K562 (cell line): ENCODE measurements at regions not wholly inside any gene's neighbourhood (a gene's known extent, or its start where the extent isn't known, plus 50 kb on each side); places are given as distances from the start of the nearest gene placed in this dataset.

Source experiments
- ATAC-seq: fragments of 200-7000 bp; cut with Tn5 transposase; 3 replicates; pipeline ENCODE4 v1.9.1; 2020; ENCODE audit warnings: moderate library complexity
- BruUV-seq: library from RNA; stranded (reverse); fragments of 400-500 nt; replicated peaks from 2 replicates; lab custom pipeline; 2021; lab: Mats Ljungman, UMichigan
- CTCF ChIA-PET: fragments of 300-600 bp; formaldehyde crosslinking; extraction: SDS; loops from one replicate; lab custom pipeline; 2021; ENCODE audit warnings: low intra/inter-chr PET ratio; lab: Yijun Ruan, JAX
- POLR2A ChIA-PET: fragments of 300-600, 350-650 bp; sonication (Branson Sonifier 250); formaldehyde crosslinking; extraction: SDS; loops from one replicate; lab custom pipeline; 2021; ENCODE audit warnings: antibody characterized with exemption, inconsistent platforms; lab: Yijun Ruan, JAX
- DNase-seq, 4 experiments: peaks; one replicate each; pipeline versions ENCODE4 v3.0.0 to v3.0.0-alpha.2; 2011 to 2018; ENCODE audit warnings: low spot score in 3 of 4, mixed read lengths in 3 of 4; ENCODE audit errors: extremely low read depth in 1 of 4
- FAIRE-seq: peaks from 2 replicates; lab custom pipeline; 2011; peaks lifted over from hg19 to GRCh38; lab: Jason Lieb, UNC
- H2AFZ ChIP-seq: 2 replicates; pipeline ENCODE4 v1.6.0; 2011; ENCODE audit warnings: low read depth, low read length, control low read depth, inconsistent platforms
- H3K27ac ChIP-seq: fragments of 200-600 bp; 3 replicates; pipeline ENCODE4 v1.8.0; 2011; ENCODE audit warnings: low read depth, mild to moderate bottlenecking, control low read depth, inconsistent platforms, low read length, moderate library complexity, mixed read lengths; ENCODE audit errors: extremely low read depth
- H3K27me3 ChIP-seq, 2 experiments: fragments of 300-600 bp in 1 of 2; 2 replicates in 1 of 2; 3 replicates in 1 of 2; pipeline versions ENCODE4 v1.6.0 to v1.8.0; 2011; ENCODE audit warnings: inconsistent platforms in 2 of 2, low read length in 2 of 2, mild to moderate bottlenecking in 1 of 2, mixed read lengths in 1 of 2, moderate library complexity in 1 of 2; ENCODE audit not compliant: control insufficient read depth in 2 of 2, insufficient read depth in 2 of 2
- H3K36me3 ChIP-seq: fragments of 300-600 bp; 3 replicates; pipeline ENCODE4 v1.8.0; 2011; ENCODE audit warnings: mild to moderate bottlenecking, low read length, inconsistent platforms; ENCODE audit not compliant: control insufficient read depth, insufficient read depth
- H3K4me1 ChIP-seq, 2 experiments: fragments of 200-600 bp in 1 of 2; replicated peaks in 1 of 2; 2 replicates in 1 of 2; 3 replicates in 1 of 2; pipeline versions ENCODE4 v1.5.1 to v1.8.0; 2011; ENCODE audit warnings: inconsistent platforms in 2 of 2, low read length in 2 of 2, mild to moderate bottlenecking in 1 of 2, mixed read lengths in 1 of 2, moderate library complexity in 1 of 2; ENCODE audit not compliant: control insufficient read depth in 2 of 2, insufficient read depth in 2 of 2
- H3K4me2 ChIP-seq: 2 replicates; pipeline ENCODE4 v1.6.1; 2011; ENCODE audit warnings: low read length, control low read depth, inconsistent platforms, mixed read lengths; ENCODE audit not compliant: insufficient read depth
- H3K4me3 ChIP-seq: fragments of 200-600 bp; sonication (generic), shearing (Covaris generic); 2 replicates; pipeline ENCODE4 v1.5.1; 2016; ENCODE audit warnings: control low read depth, inconsistent platforms
- H3K79me2 ChIP-seq: fragments of 200-600 bp; 3 replicates; pipeline ENCODE4 v1.8.0; 2011; ENCODE audit warnings: low read length, inconsistent platforms; ENCODE audit not compliant: control insufficient read depth, insufficient read depth
- H3K9ac ChIP-seq, 2 experiments: 2 replicates each; pipeline versions ENCODE4 v1.6.0 to v1.6.1; 2011; ENCODE audit warnings: low read depth in 2 of 2, low read length in 2 of 2, control low read depth in 1 of 2, inconsistent platforms in 1 of 2, mild to moderate bottlenecking in 1 of 2, mixed read lengths in 1 of 2; ENCODE audit not compliant: insufficient read depth in 1 of 2
- H3K9me1 ChIP-seq: one replicate; pipeline ENCODE4 v1.6.0; 2011; ENCODE audit warnings: inconsistent platforms, mild to moderate bottlenecking, low read length, moderate library complexity; ENCODE audit not compliant: control insufficient read depth, insufficient read depth
- H3K9me3 ChIP-seq: replicated peaks from 2 replicates; pipeline ENCODE4 v1.5.1; 2011; ENCODE audit warnings: low read depth, low read length, inconsistent platforms; ENCODE audit not compliant: control insufficient read depth, insufficient read depth
- H4K20me1 ChIP-seq: replicated peaks from 2 replicates; pipeline ENCODE4 v1.6.1; 2011; ENCODE audit warnings: low read length, inconsistent platforms, mixed read lengths; ENCODE audit not compliant: control insufficient read depth, insufficient read depth
- CCNT2 ChIP-seq: IDR thresholded peaks from 2 replicates; pipeline ENCODE4 v1.6.1; 2011; ENCODE audit warnings: borderline replicate concordance, low read depth, mild to moderate bottlenecking, moderate library complexity, mixed read lengths, low read length; ENCODE audit not compliant: insufficient read length; ENCODE audit errors: extremely low read depth
- ELF1 ChIP-seq: fragments of 200-800 bp; sonication (Bioruptor generic); IDR thresholded peaks from 2 replicates; pipeline ENCODE4 v1.6.1; 2016; ENCODE audit warnings: missing genetic modification characterization, missing compliant biosample characterization
- ETV1 ChIP-seq: fragments of 450-650 bp; conservative IDR thresholded peaks from 2 replicates; pipeline ENCODE4 v1.6.1; 2016; ENCODE audit warnings: missing genetic modification characterization, control low read depth, low read depth, missing compliant biosample characterization
- PTTG1 ChIP-seq: fragments of 450-650 bp; IDR thresholded peaks from 2 replicates; pipeline ENCODE4 v1.6.1; 2016; ENCODE audit warnings: low read depth, mild to moderate bottlenecking, missing genetic modification characterization, missing compliant biosample characterization
- SIRT6 ChIP-seq: IDR thresholded peaks from one replicate; pipeline ENCODE4 v1.6.1; 2012; ENCODE audit warnings: low read depth, mild to moderate bottlenecking, control low read depth, inconsistent platforms, low read length, moderate library complexity
- ZNF766 ChIP-seq: fragments of 200-800 bp; sonication (Bioruptor generic); conservative IDR thresholded peaks from 2 replicates; pipeline ENCODE4 v1.6.1; 2016; ENCODE audit warnings: missing genetic modification characterization, missing compliant biosample characterization
- whole genome bisulfite sequencing: fragments of 100-300 bp; shearing (Covaris generic); methylation state at CpG from one replicate; pipeline ENCODE4 v1.1.6; 2016; ENCODE audit warnings: low coverage, mixed read lengths; ENCODE audit not compliant: insufficient coverage; ENCODE audit errors: missing lambda C conversion rate; 5-methylcytosine and 5-hydroxymethylcytosine counted together
- in situ Hi-C: fragments of 300-500 bp; cut with MboI; formaldehyde crosslinking; loops from 4 replicates; pipeline ENCODE4 v1.15.0; 2018; ENCODE audit warnings: inconsistent platforms, mixed read lengths
- intact Hi-C: fragments of 100-400 bp; cut with micrococcal nuclease; formaldehyde crosslinking; loops from 2 replicates; pipeline ENCODE4 v1.14.2; 2022
- TF ChIP-seq, protein P1 (sequence below): IDR thresholded peaks from 3 replicates; pipeline ENCODE4 v1.6.1; 2011; ENCODE audit warnings: borderline replicate concordance, mild to moderate bottlenecking; ENCODE audit not compliant: insufficient read length, insufficient read depth
- TF ChIP-seq, protein P2 (sequence below): fragments of 450-650 bp; formaldehyde crosslinking; conservative IDR thresholded peaks from 2 replicates; pipeline ENCODE4 v1.4.0; 2022; ENCODE audit warnings: mild to moderate bottlenecking, missing genetic modification characterization
- TF ChIP-seq, protein P3 (sequence below): fragments of 450-650 bp; IDR thresholded peaks from 2 replicates; pipeline ENCODE4 v1.6.1; 2016; ENCODE audit warnings: mild to moderate bottlenecking, moderate library complexity

DNA sequence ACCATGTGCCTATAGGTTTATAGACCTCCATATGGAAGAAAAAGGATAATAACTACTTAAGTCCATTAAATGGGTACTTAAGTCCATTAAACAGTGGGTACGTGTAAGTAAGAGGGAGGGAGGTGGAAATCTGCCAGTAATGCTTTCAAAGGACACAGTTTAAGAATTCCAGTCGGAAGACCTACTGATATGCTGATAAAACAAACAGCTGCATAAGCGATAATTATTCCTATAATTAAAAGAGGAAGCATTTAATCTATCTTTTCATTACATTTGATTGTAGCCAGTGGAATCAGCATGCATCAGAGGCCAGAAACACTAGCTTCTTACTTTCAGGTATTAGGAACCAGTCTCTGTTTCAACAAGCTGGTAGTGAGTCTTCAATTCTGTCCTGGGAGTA is 96.4 kb upstream of the DDX18 start:
- Histone ChIP-seq H3K9me3 (no peaks in the 10 kb centered on the region), H4K20me1 (no peaks in the 10 kb centered on the region), H2AFZ (no peak overlapping the region), H3K4me2 (no peak overlapping the region), H3K9ac (no peak overlapping the region), H3K27ac (no peak overlapping the region), H3K4me1 (no peaks in the 10 kb centered on the region), H3K9me1 (no peaks in the 10 kb centered on the region), H3K36me3 (no peaks in the 10 kb centered on the region), H3K4me3 (no peak overlapping the region), H3K27me3 (no peaks in the 10 kb centered on the region), H3K79me2 (no peaks in the 10 kb centered on the region)
- no peak for FAIRE-seq
- POLR2A ChIA-PET: no interaction called here
- in situ Hi-C loops (no loop called here), intact Hi-C loops (no loop called here)
- BruUV-seq: no TSS peak
- no peak for DNase-seq
- WGBS: 0% methylated on average over 3 of the region's 3 CpGs
- ATAC-seq: no peak
- CTCF ChIA-PET: no interaction called here
- TF ChIP-seq PTTG1 (tag) (no peak), ZNF766 (CRISPR knock-in tag) (no peak), ELF1 (tag) (no peak), CCNT2 (no peak), SIRT6 (no peak), ETV1 (tag) (no peak)
- TF ChIP-seq, protein P1, sequence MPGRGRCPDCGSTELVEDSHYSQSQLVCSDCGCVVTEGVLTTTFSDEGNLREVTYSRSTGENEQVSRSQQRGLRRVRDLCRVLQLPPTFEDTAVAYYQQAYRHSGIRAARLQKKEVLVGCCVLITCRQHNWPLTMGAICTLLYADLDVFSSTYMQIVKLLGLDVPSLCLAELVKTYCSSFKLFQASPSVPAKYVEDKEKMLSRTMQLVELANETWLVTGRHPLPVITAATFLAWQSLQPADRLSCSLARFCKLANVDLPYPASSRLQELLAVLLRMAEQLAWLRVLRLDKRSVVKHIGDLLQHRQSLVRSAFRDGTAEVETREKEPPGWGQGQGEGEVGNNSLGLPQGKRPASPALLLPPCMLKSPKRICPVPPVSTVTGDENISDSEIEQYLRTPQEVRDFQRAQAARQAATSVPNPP: no peak
- TF ChIP-seq, protein P2, sequence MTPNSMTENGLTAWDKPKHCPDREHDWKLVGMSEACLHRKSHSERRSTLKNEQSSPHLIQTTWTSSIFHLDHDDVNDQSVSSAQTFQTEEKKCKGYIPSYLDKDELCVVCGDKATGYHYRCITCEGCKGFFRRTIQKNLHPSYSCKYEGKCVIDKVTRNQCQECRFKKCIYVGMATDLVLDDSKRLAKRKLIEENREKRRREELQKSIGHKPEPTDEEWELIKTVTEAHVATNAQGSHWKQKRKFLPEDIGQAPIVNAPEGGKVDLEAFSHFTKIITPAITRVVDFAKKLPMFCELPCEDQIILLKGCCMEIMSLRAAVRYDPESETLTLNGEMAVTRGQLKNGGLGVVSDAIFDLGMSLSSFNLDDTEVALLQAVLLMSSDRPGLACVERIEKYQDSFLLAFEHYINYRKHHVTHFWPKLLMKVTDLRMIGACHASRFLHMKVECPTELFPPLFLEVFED: no peak
- TF ChIP-seq, protein P3, sequence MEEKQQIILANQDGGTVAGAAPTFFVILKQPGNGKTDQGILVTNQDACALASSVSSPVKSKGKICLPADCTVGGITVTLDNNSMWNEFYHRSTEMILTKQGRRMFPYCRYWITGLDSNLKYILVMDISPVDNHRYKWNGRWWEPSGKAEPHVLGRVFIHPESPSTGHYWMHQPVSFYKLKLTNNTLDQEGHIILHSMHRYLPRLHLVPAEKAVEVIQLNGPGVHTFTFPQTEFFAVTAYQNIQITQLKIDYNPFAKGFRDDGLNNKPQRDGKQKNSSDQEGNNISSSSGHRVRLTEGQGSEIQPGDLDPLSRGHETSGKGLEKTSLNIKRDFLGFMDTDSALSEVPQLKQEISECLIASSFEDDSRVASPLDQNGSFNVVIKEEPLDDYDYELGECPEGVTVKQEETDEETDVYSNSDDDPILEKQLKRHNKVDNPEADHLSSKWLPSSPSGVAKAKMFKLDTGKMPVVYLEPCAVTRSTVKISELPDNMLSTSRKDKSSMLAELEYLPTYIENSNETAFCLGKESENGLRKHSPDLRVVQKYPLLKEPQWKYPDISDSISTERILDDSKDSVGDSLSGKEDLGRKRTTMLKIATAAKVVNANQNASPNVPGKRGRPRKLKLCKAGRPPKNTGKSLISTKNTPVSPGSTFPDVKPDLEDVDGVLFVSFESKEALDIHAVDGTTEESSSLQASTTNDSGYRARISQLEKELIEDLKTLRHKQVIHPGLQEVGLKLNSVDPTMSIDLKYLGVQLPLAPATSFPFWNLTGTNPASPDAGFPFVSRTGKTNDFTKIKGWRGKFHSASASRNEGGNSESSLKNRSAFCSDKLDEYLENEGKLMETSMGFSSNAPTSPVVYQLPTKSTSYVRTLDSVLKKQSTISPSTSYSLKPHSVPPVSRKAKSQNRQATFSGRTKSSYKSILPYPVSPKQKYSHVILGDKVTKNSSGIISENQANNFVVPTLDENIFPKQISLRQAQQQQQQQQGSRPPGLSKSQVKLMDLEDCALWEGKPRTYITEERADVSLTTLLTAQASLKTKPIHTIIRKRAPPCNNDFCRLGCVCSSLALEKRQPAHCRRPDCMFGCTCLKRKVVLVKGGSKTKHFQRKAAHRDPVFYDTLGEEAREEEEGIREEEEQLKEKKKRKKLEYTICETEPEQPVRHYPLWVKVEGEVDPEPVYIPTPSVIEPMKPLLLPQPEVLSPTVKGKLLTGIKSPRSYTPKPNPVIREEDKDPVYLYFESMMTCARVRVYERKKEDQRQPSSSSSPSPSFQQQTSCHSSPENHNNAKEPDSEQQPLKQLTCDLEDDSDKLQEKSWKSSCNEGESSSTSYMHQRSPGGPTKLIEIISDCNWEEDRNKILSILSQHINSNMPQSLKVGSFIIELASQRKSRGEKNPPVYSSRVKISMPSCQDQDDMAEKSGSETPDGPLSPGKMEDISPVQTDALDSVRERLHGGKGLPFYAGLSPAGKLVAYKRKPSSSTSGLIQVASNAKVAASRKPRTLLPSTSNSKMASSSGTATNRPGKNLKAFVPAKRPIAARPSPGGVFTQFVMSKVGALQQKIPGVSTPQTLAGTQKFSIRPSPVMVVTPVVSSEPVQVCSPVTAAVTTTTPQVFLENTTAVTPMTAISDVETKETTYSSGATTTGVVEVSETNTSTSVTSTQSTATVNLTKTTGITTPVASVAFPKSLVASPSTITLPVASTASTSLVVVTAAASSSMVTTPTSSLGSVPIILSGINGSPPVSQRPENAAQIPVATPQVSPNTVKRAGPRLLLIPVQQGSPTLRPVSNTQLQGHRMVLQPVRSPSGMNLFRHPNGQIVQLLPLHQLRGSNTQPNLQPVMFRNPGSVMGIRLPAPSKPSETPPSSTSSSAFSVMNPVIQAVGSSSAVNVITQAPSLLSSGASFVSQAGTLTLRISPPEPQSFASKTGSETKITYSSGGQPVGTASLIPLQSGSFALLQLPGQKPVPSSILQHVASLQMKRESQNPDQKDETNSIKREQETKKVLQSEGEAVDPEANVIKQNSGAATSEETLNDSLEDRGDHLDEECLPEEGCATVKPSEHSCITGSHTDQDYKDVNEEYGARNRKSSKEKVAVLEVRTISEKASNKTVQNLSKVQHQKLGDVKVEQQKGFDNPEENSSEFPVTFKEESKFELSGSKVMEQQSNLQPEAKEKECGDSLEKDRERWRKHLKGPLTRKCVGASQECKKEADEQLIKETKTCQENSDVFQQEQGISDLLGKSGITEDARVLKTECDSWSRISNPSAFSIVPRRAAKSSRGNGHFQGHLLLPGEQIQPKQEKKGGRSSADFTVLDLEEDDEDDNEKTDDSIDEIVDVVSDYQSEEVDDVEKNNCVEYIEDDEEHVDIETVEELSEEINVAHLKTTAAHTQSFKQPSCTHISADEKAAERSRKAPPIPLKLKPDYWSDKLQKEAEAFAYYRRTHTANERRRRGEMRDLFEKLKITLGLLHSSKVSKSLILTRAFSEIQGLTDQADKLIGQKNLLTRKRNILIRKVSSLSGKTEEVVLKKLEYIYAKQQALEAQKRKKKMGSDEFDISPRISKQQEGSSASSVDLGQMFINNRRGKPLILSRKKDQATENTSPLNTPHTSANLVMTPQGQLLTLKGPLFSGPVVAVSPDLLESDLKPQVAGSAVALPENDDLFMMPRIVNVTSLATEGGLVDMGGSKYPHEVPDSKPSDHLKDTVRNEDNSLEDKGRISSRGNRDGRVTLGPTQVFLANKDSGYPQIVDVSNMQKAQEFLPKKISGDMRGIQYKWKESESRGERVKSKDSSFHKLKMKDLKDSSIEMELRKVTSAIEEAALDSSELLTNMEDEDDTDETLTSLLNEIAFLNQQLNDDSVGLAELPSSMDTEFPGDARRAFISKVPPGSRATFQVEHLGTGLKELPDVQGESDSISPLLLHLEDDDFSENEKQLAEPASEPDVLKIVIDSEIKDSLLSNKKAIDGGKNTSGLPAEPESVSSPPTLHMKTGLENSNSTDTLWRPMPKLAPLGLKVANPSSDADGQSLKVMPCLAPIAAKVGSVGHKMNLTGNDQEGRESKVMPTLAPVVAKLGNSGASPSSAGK: no peak
